ENCODE measurements at regions not wholly inside any gene's neighbourhood (a gene's known extent, or its start where the extent isn't known, plus 50 kb on each side); places are given as distances from the start of the nearest gene placed in this dataset.

DNA sequence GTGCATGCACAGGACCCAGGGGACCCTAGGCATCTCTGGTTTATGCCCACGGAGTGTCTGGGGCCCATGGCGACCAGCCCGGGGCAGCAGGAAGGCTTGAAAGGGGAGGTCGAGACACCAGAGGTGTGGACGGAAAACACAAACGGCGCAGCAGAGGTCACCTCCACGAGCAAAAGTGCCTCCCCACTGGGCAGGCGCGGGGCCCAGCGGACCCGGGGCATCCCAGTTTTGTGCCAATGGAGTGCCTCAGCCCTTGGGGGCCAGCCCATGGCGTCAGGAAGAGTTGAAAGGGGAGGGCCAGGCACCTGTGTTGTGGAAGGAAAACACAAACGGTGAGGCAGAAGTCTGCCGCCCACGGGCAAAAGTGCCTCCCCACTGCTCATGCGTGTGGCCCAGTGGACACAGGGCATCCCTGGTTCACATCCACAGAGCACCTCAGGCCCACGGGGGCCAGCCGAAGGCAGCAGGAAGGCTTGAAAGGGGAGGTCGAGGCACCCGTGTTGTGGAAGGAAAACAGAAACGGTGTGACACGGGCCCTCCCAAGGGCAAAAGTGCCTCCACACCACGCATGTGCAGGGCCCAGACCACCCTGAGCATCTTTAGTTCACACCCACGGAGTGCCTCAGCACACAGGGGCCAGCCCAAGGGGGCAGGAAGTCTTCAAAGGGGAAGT, 378.8 kb downstream of the ALG10 start:
- H3K27me3 ChIP-seq, result no peaks in the 10 kb centered on the region
- H3K4me1 ChIP-seq, result no peaks in the 10 kb centered on the region
- H3K27ac ChIP-seq, result no peak overlapping the region
- TF ChIP-seq, protein P1, sequence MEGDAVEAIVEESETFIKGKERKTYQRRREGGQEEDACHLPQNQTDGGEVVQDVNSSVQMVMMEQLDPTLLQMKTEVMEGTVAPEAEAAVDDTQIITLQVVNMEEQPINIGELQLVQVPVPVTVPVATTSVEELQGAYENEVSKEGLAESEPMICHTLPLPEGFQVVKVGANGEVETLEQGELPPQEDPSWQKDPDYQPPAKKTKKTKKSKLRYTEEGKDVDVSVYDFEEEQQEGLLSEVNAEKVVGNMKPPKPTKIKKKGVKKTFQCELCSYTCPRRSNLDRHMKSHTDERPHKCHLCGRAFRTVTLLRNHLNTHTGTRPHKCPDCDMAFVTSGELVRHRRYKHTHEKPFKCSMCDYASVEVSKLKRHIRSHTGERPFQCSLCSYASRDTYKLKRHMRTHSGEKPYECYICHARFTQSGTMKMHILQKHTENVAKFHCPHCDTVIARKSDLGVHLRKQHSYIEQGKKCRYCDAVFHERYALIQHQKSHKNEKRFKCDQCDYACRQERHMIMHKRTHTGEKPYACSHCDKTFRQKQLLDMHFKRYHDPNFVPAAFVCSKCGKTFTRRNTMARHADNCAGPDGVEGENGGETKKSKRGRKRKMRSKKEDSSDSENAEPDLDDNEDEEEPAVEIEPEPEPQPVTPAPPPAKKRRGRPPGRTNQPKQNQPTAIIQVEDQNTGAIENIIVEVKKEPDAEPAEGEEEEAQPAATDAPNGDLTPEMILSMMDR (IDR thresholded peaks at IDR 0.05), result no peak
- TF ChIP-seq EP300 (IDR thresholded peaks at IDR 0.05) (no peak), POLR2A (IDR thresholded peaks at IDR 0.05) (no peak)
- no peaks in the 10 kb centered on the region for H3K36me3 ChIP-seq
- no peak overlapping the region for H3K4me3 ChIP-seq
- H3K9me3 ChIP-seq, result peaks cover 0 to 100% (median 2%) of the 10 kb centered on the region in 4 donors
- 72 to 73% methylated on average over 25 of the region's 25 CpGs for WGBS, 2 donors
- peak in 1 of 2 donors; percentile 9 for DNase-seq (ENCODE audit: low spot score in 2 of 2)

DNA sequence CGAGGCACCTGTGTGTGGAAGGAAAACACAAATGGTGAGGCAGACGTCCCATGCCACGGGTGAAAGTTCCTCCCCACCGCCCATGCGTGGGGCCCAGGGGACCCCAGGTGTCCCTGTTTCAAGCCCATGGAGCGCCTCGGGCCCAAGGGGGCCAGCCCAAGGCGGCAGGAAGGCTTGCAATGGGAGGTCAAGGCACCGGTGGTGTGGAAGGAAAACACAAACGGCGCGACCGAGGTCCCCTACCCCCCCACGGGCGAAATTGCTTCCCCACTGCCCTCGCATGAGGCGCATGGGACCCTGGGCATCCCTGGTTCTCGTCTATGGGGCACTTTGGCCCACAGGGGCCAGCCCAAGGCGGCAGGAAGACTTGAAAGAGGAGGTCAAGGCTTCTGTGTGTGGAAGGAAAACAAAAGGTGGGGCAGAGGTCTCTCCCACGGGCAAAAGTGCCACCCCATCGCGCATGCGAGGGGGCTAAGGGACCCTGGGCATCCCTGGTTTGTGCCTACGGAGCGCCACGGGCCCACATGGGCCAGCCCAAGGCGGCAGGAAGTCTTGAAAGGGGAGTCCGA, 379.4 kb downstream of the ALG10 start:
- Histone ChIP-seq H3K36me3 (no peaks in the 10 kb centered on the region), H3K27ac (no peak overlapping the region), H3K27me3 (no peaks in the 10 kb centered on the region), H3K4me3 (no peak overlapping the region), H3K4me1 (no peaks in the 10 kb centered on the region), H3K9me3 (peaks cover 0 to 100% (median 2%) of the 10 kb centered on the region in 4 donors)
- DNase-seq (ENCODE audit: low spot score in 2 of 2), result peak in 1 of 2 donors; percentile 4
- TF ChIP-seq POLR2A (IDR thresholded peaks at IDR 0.05) (no peak), EP300 (IDR thresholded peaks at IDR 0.05) (no peak)
- TF ChIP-seq, protein P1 (IDR thresholded peaks at IDR 0.05), result no peak
- 52 to 53% methylated on average over 28 of the region's 28 CpGs for WGBS, 2 donors

DNA sequence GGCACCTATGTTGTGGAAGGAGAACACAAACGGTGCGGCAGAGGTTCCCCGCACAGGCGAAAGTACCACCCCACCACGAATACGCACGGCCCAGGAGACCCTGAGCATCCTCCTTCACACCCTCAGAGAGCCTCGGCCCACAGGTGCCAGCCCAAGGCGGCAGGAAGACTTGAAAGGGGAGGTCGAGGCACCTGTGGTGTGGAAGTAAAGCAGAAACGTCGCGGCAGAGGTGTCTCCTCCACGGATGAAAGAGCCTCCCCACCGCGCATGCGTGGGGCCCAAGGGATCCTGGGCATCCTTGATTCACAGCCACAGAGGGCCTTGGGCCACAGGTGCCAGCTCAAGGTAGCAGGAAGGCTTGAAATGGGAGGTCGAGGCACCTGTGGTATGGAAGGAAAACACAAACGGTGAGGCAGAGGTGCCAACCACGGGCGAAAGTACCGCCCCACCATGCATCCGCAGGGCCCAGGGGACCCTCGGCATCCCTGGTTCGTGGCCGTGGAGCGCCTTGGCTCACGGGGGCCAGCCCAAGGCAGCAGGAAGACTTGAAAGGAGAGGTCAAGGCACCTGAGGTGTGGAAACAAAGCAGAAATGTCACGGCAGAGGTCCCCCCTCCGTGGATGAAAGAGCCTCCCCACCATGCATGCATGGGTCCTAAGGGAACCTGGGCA, 380.1 kb downstream of the ALG10 start:
- peak in 1 of 2 donors; percentile 2 for DNase-seq (ENCODE audit: low spot score in 2 of 2)
- Histone ChIP-seq H3K27me3 (no peaks in the 10 kb centered on the region), H3K9me3 (peaks cover 0 to 100% (median 5%) of the 10 kb centered on the region in 4 donors), H3K4me3 (no peak overlapping the region), H3K36me3 (no peaks in the 10 kb centered on the region), H3K27ac (no peak overlapping the region), H3K4me1 (no peaks in the 10 kb centered on the region)
- 72 to 75% methylated on average over 30 of the region's 30 CpGs for WGBS, 2 donors
- TF ChIP-seq EP300 (IDR thresholded peaks at IDR 0.05) (no peak), POLR2A (IDR thresholded peaks at IDR 0.05) (no peak)
- TF ChIP-seq, protein P1 (IDR thresholded peaks at IDR 0.05), result no peak

DNA sequence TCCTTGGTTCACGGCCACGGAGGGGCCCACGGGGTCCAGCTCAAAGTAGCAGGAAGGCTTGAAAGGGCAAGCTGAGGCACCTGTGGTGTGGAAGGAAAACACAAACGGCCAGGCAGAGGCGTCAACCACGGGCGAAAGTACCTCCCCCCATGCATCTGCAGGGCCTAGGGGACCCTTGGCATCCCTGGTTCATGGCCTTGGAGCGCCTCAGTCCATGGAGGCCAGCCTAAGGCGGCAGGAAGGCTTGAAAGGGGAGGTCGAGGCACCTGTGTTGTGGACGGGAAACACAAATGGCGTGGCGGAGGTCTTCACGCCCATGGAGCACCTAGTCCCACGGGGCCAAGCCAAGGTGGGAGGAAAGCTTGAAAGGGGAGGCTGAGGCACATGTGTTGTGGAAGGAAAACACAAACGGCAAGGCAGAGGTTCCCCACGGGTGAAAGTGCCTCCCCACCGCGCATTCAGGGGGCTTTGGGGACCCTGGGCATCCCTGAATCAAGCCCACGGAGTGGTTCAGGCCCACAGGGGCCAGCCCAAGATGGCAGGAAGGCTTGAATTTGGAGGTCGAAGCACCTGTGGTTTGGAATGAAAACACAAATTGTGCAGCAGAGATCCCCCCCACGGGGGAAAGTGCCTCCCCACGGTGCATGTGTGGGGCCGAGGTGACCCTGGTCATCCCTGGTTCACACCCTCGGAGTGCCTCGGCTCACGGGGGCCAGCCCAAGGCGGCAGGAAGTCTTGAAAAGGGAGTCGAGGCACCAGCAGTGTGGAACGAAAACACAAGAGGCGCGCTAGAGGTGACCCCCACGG, 380.8 kb downstream of the ALG10 start:
- TF ChIP-seq, protein P1 (IDR thresholded peaks at IDR 0.05), result no peak
- no peak for TF ChIP-seq EP300 (IDR thresholded peaks at IDR 0.05)
- TF ChIP-seq POLR2A (IDR thresholded peaks at IDR 0.05), result no peak
- Histone ChIP-seq H3K9me3 (peaks cover 0 to 100% (median 7%) of the 10 kb centered on the region in 4 donors), H3K4me3 (no peak overlapping the region), H3K36me3 (no peaks in the 10 kb centered on the region), H3K27ac (no peak overlapping the region), H3K27me3 (no peaks in the 10 kb centered on the region), H3K4me1 (no peaks in the 10 kb centered on the region)
- 76 to 82% methylated on average over 32 of the region's 33 CpGs for WGBS, 2 donors
- peak in 1 of 2 donors; percentile 5 for DNase-seq (ENCODE audit: low spot score in 2 of 2)
